Stimulated activated CD8-positive, alpha-beta memory T cell treated with anti-CD3 and anti-CD28 coated beads, Interleukin-12 subunit alpha, Interleukin-12 subunit beta, amount 100 ng/mL, for 4 hours (primary cell): ENCODE measurements at regions not wholly inside any gene's neighbourhood (a gene's known extent, or its start where the extent isn't known, plus 50 kb on each side); places are given as distances from the start of the nearest gene placed in this dataset.

Source experiments
- DNase-seq: peaks from one replicate; pipeline ENCODE4 v3.0.0-alpha.2; 2020; ENCODE audit warnings: low read depth

DNA sequence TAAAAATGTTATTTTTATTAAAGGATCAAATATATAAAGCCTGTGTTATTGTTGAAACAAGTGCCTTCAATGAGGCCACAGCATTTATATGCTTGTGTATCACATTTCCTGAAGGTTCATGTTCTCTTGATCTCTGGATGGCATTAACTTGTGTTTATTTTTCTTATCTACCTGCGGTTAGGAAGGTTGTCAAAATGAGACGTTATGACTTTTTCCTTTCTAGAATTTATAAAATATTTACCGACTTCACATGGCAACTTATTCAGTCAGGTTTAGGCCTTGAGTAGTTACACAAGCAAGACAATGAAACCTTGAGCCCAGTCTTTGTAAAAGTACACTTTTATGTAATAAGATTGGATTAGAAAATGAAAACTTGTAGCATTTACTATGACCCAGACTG lies 196.4 kb upstream of the ACVR2A start:
- no peak for DNase-seq

DNA sequence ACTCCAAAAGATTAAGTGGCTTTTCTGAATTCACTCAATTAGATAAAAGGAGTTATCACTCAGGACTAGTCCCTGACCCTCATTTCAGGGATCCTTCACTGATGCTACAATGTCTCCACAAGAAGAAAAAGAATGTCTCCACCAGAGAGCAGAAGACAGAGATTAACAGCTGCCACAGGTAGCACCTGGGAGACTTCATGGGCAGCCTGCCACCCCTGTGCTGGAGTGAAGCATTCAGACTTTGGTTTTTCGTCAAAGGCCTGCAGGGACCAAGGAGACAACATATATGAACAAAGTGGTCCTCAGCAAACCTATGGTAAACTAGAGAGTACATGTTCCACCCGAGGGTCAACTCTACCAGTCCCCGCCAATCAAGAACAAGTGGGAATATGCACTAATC lies 197.0 kb upstream of the ACVR2A start:
- no peak for DNase-seq

GRCh38 chr2:147646818-147647468 lies 197.9 kb upstream of the ACVR2A start:
- DNase-seq, result no peak

- DNase-seq, result no peak
These were observed 200.3 kb upstream of the ACVR2A start for GRCh38 chr2:147644491-147644890.

GRCh38 chr2:147642765-147643164 lies 202.1 kb upstream of the ACVR2A start:
- no peak for DNase-seq

DNA sequence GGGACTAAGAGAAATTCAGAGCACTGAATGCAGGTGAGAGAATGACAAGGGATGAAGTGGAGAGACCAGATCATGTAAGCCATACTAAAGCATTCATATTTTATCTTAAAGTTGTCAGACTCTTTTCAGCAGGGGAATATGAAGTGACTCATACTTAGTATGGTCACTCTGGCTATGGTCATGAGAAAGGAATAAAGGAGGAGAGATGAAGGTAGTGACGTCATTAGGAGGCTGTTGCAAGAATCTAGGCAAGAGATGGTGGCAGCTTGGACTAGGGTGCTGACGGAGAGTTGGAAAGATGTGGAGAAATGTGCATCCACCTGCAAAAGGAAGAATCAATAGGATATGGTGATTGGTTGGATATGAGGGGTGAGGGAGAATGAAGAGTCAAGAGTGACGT lies 203.2 kb upstream of the ACVR2A start:
- no peak for DNase-seq

DNA sequence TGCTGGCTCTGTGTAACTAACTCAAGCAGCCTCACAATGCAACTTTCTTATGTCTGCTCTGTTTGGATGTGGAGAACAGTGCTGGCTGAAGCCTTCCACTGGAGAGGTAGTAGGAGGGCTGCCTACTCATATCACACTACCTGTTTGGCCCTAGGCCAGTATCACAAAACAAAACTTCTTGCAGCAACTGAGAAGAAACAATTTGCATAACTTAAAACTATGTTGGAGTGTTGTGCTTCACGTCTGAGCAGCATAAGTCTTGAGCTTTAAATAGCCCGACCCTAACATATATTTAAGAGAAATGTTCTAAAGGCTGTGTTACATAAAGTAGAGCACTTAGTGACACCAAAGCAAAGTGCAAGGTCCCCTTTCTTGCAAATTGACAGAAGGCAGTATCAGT lies 204.9 kb upstream of the ACVR2A start:
- DNase-seq, result no peak

- DNase-seq, result no peak
These were observed 205.4 kb upstream of the ACVR2A start for GRCh38 chr2:147639386-147639785.

- DNase-seq, result no peak
These were observed 207.9 kb upstream of the ACVR2A start for GRCh38 chr2:147636886-147637285.

DNA sequence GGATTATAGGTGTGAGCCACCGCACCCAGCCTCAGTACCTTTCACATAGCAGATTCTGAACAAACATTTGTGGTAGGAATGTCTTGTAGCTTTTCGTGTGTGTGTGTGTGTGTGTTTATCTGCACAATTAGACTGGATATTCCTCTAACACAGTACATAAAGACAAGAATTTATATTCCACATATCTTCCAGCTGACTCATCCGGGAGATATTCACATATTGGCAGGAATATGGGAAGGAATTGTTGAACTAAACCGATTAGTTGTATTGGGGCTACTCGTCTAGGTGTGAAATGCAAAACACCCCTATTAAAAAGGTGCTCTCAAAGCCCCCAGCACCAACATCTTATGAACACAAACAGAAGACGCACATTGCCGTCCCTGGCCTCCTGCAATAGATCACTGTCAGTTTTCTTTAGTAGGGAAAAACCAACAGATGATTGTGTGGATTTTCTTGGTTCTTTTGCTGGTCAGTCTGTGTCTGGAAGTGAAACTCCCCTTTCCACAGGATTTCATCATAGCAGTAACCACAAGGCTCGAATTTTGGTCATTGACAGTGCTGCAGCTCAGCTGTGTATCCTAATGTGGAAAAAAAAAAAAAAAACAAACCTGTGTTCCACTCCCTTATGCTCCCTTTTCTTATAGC lies 208.5 kb upstream of the ACVR2A start:
- no peak for DNase-seq

DNA sequence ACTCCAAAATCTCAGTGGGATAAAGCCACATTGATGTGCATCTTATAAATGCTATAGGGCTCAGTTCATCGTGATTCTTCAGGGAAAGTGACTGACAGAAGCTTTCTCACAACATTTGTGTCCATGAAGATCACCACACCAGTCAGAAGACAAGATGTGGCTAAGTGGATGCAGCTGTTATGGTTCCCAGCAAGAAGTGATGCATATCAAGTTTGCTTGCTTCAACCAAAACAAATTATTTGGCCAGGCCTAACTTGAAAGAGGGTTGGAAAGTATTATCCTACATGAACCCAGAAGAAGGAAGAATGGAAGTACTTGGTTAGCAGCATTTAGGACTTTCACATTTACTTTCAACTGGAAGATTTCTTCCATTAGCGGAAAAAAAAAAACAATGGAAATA lies 210.0 kb upstream of the ACVR2A start:
- no peak for DNase-seq

DNA sequence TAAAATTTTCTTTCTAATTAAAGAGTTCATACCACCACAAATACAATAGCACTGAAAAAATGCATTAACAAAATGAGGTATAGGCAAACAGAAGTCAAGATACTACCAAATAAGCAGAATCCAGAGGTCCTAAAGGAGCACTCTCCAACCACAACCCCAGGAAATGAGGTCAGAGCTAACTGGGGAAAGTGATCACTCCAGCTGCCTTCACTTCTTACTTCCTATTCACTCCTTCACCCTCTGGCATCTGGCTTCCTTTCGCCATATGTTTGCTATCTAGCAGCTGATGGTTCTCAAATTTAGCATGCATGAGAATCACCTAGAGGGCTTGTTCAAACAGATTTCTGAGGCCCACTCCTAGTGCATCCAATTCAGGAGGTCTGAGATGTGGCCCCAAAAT lies 212.6 kb upstream of the ACVR2A start:
- DNase-seq, result no peak

GRCh38 chr2:147631294-147631693 lies 213.5 kb upstream of the ACVR2A start:
- no peak for DNase-seq

GRCh38 chr2:147630585-147630984 lies 214.2 kb upstream of the ACVR2A start:
- DNase-seq, result no peak

DNA sequence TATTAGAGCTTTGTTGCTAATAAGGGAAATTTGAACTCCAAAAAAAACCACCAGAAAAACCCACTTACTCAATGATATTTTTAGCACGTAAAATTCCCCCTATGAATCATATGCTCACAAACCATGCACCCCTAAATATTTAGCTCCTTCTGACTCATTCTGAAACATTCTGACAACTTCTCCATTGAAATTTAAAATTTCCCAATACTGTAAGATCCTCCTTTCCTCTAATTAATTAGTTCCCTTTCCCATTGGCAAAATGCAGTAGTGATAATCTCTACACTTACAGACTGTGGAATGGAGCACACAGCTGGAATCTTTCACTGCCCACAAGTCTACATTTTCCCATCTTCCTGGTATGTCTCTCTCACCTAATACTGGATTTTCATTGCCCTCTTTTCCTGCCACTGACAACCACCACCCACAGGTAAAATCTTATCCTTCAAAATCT lies 215.8 kb upstream of the ACVR2A start:
- no peak for DNase-seq

DNA sequence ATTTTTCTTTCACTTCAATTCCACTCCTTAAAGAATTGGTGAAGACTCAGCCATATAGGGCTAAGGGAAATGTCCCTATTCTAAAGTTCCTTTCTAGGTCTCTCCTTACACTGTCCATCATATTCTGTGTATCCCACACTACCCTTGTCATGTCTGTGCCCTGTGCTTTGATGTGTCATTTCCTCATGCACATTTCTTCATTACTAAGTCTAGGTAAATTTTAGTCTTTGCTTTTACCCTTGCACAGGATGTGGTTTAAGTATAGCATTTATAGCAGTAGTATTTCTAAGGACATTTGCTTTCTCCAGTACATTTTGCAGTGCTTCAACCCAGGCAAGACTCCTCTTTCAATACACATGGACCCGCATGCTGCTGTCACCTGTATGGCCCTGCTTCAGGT lies 221.5 kb upstream of the ACVR2A start:
- no peak for DNase-seq

DNA sequence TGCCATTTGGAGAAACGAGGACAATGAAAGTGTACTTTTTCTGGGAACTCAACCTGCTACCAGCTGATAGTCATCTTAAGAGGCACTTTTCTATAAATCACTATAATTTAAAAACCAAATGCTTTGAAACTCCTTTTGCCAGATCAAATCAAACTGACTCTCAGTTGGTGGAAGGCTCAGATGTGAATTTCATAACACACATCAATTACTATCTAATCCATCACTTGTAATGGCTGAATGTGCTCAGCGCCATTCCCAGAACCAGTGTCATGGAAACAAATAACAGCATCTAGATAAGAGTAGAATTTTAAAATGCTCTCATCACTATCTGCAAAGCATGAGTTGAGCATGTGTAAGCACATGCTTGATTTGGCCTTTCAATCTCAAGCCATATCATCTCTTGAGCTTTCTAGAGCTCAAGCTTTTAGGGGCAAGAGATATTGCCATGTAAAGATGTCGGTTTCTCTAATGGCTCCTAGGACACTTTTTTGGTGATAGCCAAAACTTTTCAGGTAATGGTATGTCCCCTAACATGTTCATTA lies 223.1 kb upstream of the ACVR2A start:
- no peak for DNase-seq

- DNase-seq, result no peak
These were observed 225.0 kb upstream of the ACVR2A start for GRCh38 chr2:147619808-147620207.

DNA sequence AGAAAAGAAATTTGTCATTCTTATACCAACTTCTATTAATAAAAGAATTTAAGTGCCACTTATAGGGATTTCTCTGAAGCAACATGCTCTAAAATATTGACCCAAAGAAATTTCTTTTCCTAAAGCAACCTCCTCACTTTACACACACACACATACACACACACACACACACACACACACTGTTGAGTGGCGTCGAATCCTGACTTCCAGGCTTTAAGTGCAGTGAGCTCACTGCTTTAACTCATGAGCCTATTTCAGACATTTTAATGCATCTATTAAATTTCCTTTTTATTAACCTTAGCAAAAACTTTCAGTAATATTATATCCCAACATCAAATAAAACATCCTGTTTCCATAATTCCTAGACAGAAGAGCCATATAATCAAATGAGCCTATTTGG lies 229.1 kb upstream of the ACVR2A start:
- DNase-seq, result no peak

DNA sequence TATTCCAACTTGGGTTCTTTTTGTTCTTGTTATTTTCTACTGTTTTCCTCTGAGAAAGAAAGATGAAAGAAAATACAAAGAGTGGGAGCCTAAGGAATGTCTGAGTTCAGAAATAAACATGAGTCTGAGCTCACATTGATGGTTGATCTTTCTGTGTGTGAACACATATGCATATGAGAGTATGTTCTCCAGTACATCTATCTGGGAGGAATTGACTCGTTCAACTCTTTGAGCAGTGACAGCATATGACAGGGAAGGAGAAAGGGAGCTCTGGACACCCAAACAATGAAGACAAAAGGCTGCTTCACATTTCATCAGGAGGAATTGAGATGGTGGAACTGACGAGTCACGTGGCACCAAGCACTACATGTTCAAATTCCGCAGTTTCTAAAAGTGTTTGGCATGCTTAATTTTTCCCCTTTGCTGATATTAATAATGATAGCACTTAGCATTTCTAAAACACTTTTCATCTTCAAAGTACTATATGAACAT lies 229.8 kb upstream of the ACVR2A start:
- DNase-seq, result no peak

- DNase-seq, result no peak
These were observed 230.4 kb upstream of the ACVR2A start for GRCh38 chr2:147614471-147614870.

DNA sequence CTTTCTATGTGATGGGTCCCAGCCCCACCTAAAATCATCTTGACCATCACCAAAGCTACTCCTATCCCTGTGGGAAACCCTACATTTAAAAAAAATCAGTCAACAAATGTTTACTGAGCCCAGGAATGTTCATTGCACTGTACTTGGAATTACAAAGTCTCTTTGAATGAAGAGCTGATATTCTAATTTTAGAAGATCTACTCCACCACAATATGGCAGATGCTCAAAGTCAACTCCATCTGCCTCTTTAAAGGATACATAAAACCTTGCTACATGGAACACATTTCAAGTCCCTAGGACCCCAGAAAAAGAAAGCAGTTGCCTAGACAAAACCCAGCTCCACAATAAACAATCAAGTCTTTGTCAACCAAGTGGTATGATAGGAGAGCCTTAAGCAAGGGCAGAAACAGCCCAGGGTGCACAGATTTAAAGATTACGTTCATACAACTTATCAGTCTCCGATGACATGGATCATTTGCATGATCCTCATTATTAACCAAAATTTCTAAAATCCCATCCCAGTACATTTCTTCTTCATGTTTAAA lies 234.3 kb upstream of the ACVR2A start:
- DNase-seq, result no peak

GRCh38 chr2:147609301-147609700 lies 235.5 kb upstream of the ACVR2A start:
- DNase-seq, result no peak
